ENCODE measurements at regions not wholly inside any gene's neighbourhood (a gene's known extent, or its start where the extent isn't known, plus 50 kb on each side); places are given as distances from the start of the nearest gene placed in this dataset.

DNA sequence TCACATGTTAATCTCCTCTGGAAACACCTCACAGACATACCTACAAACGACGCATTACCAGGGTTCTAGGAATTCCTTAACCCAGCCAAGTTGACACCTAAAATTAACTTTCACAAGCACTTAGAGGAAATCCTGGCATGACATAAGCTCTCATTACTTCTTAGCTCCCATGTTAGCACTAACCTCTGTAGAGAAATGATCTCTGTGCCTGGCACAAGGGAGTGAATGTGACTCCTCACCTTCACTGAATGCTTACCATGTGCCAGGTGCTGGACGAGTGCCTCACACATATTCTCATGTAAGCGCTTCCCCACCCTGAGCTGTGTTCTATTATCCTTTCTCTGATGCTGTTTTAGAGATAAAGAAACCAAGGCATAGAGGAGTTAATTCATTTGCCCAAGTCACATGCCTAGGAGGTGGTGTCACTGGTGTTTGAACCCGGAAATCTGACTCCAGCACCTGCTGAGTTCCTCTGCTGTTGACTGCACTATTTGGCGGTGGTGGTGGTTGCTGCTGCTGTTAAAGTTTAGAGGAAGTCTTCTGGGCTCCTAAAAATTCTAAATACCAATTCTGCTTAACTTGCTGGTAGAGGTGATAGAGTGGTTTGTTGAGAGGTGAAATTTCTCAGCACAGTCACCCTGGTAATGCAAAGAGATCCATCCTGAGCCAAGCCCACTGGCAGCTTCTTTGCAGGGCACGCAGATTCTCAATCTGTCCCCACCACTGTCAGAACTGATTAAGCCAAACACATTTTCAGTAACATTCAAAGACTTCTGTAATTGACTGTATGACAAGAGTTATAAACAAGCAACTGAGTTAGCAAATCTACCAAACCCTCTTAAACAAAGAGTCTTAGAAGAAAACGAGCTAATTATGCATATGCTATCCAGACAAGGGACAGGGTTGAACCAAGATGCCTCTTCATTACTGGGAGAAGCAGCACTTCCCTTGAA is 200.3 kb downstream of the CMPK2 start (continued):
- no peak for TF ChIP-seq CHD7 (IDR thresholded peaks at IDR 0.05; ENCODE audit: insufficient replicate concordance, low read length)

Measured in H1 (cell line).